ENCODE measurements at regions not wholly inside any gene's neighbourhood (a gene's known extent, or its start where the extent isn't known, plus 50 kb on each side); places are given as distances from the start of the nearest gene placed in this dataset.
"Not testable (repeated sequence)": the region's sequence is repeated elsewhere in the genome, so short reads cannot be mapped to it uniquely, and the experiment has no call there.

- TF ChIP-seq, protein P1, sequence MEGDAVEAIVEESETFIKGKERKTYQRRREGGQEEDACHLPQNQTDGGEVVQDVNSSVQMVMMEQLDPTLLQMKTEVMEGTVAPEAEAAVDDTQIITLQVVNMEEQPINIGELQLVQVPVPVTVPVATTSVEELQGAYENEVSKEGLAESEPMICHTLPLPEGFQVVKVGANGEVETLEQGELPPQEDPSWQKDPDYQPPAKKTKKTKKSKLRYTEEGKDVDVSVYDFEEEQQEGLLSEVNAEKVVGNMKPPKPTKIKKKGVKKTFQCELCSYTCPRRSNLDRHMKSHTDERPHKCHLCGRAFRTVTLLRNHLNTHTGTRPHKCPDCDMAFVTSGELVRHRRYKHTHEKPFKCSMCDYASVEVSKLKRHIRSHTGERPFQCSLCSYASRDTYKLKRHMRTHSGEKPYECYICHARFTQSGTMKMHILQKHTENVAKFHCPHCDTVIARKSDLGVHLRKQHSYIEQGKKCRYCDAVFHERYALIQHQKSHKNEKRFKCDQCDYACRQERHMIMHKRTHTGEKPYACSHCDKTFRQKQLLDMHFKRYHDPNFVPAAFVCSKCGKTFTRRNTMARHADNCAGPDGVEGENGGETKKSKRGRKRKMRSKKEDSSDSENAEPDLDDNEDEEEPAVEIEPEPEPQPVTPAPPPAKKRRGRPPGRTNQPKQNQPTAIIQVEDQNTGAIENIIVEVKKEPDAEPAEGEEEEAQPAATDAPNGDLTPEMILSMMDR (IDR thresholded peaks at IDR 0.05; ENCODE audit: control extremely low read depth in 1 of 3, insufficient read depth in 1 of 3, low read depth in 1 of 3, low read length in 3 of 3): not testable (repeated sequence)
- TF ChIP-seq TBP (IDR thresholded peaks at IDR 0.05; ENCODE audit: low read depth, low read length); POLR2AphosphoS5 (IDR thresholded peaks at IDR 0.05; ENCODE audit: low read depth, low read length); SUZ12 (IDR thresholded peaks at IDR 0.05; ENCODE audit: low read length); NRF1 (IDR thresholded peaks at IDR 0.05; ENCODE audit: low read depth, low read length); CHD7 (IDR thresholded peaks at IDR 0.05; ENCODE audit: insufficient replicate concordance, low read length); POLR2A (IDR thresholded peaks at IDR 0.05; ENCODE audit: control extremely low read depth in 1 of 2, low read depth in 2 of 2, low read length in 2 of 2); CHD1 (IDR thresholded peaks at IDR 0.05; ENCODE audit: low read depth, low read length); RFX5 (IDR thresholded peaks at IDR 0.05; ENCODE audit: borderline replicate concordance, low read depth, low read length); EP300 (IDR thresholded peaks at IDR 0.05; ENCODE audit: borderline replicate concordance in 1 of 2, low read depth in 2 of 2, low read length in 2 of 2): not testable (repeated sequence)
Observed at GRCh38 chr21:9011916-9012315, 1509.5 kb upstream of the TPTE start.

Data from H1 (cell line).